Transverse colon (tissue), 4 donors: ENCODE measurements at regions not wholly inside any gene's neighbourhood (a gene's known extent, or its start where the extent isn't known, plus 50 kb on each side); places are given as distances from the start of the nearest gene placed in this dataset.

ENCODE experiments used
- CTCF ChIP-seq, 5 experiments: fragments of 200-600 bp in 3 of 5; fragments of 450-650 bp in 2 of 5; sonication (generic) in 3 of 5; IDR thresholded peaks; 1 replicate in 2 of 5; 2 replicates in 3 of 5; pipeline ENCODE4 v1.5.1; 2016 to 2017; ENCODE audit warnings: antibody characterized with exemption in 5 of 5, inconsistent platforms in 3 of 5, mild to moderate bottlenecking in 2 of 5, moderate library complexity in 1 of 5
- EP300 ChIP-seq: sonication (generic); formaldehyde crosslinking; IDR thresholded peaks from one replicate; pipeline ENCODE4 v1.6.1; 2017; ENCODE audit warnings: antibody characterized with exemption, low read depth
- POLR2A ChIP-seq: fragments of 450-650 bp; IDR thresholded peaks from one replicate; pipeline ENCODE4 v1.6.1; 2016; ENCODE audit warnings: antibody characterized with exemption, mild to moderate bottlenecking, moderate library complexity
- POLR2AphosphoS5 ChIP-seq, 3 donors: sonication (generic); formaldehyde crosslinking; IDR thresholded peaks; one replicate each; pipeline ENCODE4 v1.6.1; 2016; ENCODE audit warnings: antibody characterized with exemption in 3 of 3

- TF ChIP-seq CTCF (IDR thresholded peaks at IDR 0.05) (no peak), EP300 (no peak), POLR2A (no peak), POLR2AphosphoS5 (IDR thresholded peaks at IDR 0.05) (no peak)
Measured at GRCh38 chr10:36188080-36188453, 546.0 kb upstream of the FZD8 start.
